ENCODE measurements at regions not wholly inside any gene's neighbourhood (a gene's known extent, or its start where the extent isn't known, plus 50 kb on each side); places are given as distances from the start of the nearest gene placed in this dataset.

DNA sequence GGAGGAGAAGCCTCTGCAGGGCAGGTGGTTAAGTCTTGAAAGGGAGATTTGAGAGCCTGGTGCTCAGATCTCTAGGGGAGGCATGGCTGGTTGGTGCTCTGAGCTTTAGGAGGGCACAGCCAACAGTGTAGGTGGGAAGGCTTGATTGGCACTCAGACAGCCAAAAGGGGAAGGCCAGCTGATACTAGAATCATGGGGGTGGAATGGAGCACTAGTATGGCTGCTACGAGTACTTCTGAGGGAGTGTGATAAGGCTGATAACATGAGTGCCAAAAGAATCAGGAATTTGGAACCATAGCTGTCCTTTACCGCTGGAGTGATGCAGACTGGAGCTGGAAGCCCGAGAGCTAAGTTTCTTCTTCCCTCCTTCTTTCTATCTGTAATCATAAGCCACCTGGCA, 184.6 kb upstream of the TBC1D5 start:
- intact Hi-C loops (cut with micrococcal nuclease), result no loop called here
- Mint-ChIP-seq H3K9me3 (peaks cover 5% of the 10 kb centered on the region), H3K27me3 (ENCODE audit: low read depth) (peaks cover 14% of the 10 kb centered on the region), H3K4me3 (ENCODE audit: low read depth) (no peak overlapping the region), H3K4me1 (ENCODE audit: low read depth) (no peaks in the 10 kb centered on the region), H3K27ac (no peak overlapping the region), H3K36me3 (ENCODE audit: low read depth) (no peaks in the 10 kb centered on the region)
- DNase-seq (ENCODE audit: low spot score), result no peak

DNA sequence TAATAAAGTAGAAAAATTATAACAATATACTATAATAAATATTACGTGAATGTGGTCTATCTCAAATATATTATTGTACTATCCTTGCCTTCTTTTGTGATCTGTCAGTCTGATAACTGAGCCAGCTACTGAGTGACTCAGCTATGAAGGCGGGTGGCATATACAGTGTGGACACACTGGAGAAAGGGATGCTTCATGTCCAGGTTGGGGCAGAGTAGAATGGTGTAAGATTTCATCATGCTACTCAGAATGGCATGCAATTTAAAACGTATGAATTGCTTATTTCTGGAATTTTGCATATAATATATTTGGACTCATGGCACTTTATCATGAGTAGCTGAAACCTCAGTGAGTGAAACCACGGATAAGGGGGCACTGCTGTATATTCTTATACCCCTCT, 172.9 kb upstream of the TBC1D5 start:
- Mint-ChIP-seq H3K27ac (no peak overlapping the region), H3K27me3 (ENCODE audit: low read depth) (peaks cover 30% of the 10 kb centered on the region), H3K36me3 (ENCODE audit: low read depth) (no peaks in the 10 kb centered on the region), H3K4me1 (ENCODE audit: low read depth) (no peaks in the 10 kb centered on the region), H3K9me3 (no peaks in the 10 kb centered on the region), H3K4me3 (ENCODE audit: low read depth) (no peak overlapping the region)
- intact Hi-C loops (cut with micrococcal nuclease), result no loop called here
- no peak for DNase-seq (ENCODE audit: low spot score)

DNA sequence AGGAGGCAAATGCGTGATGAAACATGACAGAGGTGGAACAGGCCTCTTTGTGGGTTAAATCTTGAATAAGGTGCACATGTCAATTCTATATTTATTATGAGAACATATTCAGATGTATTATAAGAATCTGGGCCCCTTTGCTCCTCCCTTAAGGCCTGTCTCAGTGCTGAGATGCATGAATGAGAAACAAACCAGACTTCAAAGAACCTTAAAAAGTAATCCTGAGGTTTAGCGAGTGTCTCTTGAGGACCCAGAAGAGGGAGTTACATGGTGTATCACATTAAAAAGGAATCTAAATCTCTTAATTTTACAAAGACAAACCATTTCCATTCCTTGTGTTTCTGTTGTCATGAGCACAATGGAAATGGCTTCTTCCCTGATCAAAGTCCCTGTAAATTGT, 170.9 kb upstream of the TBC1D5 start:
- Mint-ChIP-seq H3K36me3 (ENCODE audit: low read depth) (no peaks in the 10 kb centered on the region), H3K9me3 (no peaks in the 10 kb centered on the region), H3K4me3 (ENCODE audit: low read depth) (no peak overlapping the region), H3K27me3 (ENCODE audit: low read depth) (peaks cover 24% of the 10 kb centered on the region), H3K27ac (no peak overlapping the region), H3K4me1 (ENCODE audit: low read depth) (no peaks in the 10 kb centered on the region)
- DNase-seq (ENCODE audit: low spot score), result no peak
- intact Hi-C loops (cut with micrococcal nuclease), result no loop called here

DNA sequence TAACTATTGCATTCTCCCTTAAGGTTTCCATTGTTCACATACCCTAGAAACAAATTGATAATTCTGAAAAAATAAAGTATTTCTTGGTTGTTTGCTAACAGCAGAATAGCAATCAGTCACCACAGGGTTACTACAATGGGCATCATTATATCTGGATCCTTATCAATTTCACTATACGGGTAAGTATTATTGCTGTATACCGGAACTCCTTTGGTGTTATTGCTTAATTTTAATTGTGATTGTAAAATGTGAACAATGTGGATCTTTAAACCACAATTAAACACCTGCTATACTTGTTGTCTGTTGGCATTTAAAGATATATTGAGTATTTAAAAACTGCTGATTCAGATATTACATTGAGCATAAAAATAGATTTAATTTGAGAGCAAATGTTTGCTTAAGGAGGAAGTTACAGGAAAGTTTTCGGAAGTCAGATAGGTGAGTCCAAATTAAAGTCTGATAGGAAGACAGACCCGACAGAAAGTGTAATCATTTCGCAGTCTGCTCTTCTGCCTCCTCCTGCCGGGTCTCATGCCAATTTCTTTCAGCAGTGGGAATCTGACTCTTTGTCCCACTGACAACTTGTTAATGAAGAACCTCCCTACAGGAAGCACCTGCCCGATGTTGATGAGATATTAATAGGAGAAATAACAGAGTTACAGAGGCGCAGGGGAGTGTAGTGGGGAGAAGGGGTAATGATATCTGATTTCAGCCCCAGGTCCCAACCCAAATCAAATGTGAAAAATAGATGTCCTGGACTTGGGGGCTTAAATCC, 169.7 kb upstream of the TBC1D5 start:
- H3K4me3 Mint-ChIP-seq (ENCODE audit: low read depth), result no peak overlapping the region
- no peak for DNase-seq (ENCODE audit: low spot score)
- H3K9me3 Mint-ChIP-seq, result no peaks in the 10 kb centered on the region
- H3K27ac Mint-ChIP-seq, result no peak overlapping the region
- H3K4me1 Mint-ChIP-seq (ENCODE audit: low read depth), result no peaks in the 10 kb centered on the region
- H3K36me3 Mint-ChIP-seq (ENCODE audit: low read depth), result no peaks in the 10 kb centered on the region
- peaks cover 24% of the 10 kb centered on the region for H3K27me3 Mint-ChIP-seq (ENCODE audit: low read depth)
- intact Hi-C loops (cut with micrococcal nuclease), result no loop called here

DNA sequence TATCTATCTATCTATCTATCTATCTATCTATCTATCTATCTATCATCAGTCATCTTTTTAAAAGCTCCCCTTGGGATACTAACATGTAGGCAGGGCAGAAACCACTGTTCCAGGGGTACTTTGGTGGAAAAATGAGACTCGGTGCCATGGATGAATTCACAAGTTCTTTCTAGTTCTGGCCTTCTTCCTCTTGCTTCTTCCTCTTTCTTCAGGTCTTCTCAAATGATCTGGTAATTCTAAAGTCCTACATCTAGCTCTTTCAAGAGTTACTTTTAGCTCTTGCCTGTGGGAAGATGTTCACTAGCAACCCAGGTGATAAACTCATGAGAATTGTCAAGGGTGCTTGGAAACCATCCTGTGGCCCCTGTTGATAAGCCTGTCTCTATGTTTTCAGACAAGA, 168.5 kb upstream of the TBC1D5 start:
- Mint-ChIP-seq H3K4me3 (ENCODE audit: low read depth) (no peak overlapping the region), H3K27me3 (ENCODE audit: low read depth) (peaks cover 24% of the 10 kb centered on the region), H3K4me1 (ENCODE audit: low read depth) (no peaks in the 10 kb centered on the region), H3K36me3 (ENCODE audit: low read depth) (no peaks in the 10 kb centered on the region), H3K27ac (no peak overlapping the region), H3K9me3 (no peaks in the 10 kb centered on the region)
- intact Hi-C loops (cut with micrococcal nuclease), result no loop called here
- no peak for DNase-seq (ENCODE audit: low spot score)

DNA sequence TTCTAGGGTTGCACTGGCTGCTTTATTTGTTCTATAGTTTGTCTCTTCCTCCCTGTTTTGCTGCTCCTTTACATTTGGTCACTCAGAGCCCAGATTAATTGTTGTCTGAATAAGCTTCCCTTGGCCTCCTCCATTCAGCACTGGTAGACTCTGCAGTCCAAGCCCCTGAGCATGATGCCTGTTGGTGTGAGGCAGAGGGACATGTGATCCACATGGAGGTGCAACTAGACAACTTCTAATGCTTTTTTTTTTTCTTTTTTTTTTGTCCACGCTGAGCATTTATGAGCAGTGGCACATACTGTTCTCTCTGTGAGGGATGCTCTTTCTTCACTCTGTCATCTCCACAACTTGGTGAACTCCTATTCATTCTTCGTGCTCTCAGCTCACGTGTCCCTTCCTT, 167.3 kb upstream of the TBC1D5 start:
- peaks cover 25% of the 10 kb centered on the region for H3K27me3 Mint-ChIP-seq (ENCODE audit: low read depth)
- intact Hi-C loops (cut with micrococcal nuclease), result no loop called here
- no peak overlapping the region for H3K4me3 Mint-ChIP-seq (ENCODE audit: low read depth)
- H3K36me3 Mint-ChIP-seq (ENCODE audit: low read depth), result no peaks in the 10 kb centered on the region
- no peak overlapping the region for H3K27ac Mint-ChIP-seq
- no peaks in the 10 kb centered on the region for H3K9me3 Mint-ChIP-seq
- no peaks in the 10 kb centered on the region for H3K4me1 Mint-ChIP-seq (ENCODE audit: low read depth)
- no peak for DNase-seq (ENCODE audit: low spot score)

DNA sequence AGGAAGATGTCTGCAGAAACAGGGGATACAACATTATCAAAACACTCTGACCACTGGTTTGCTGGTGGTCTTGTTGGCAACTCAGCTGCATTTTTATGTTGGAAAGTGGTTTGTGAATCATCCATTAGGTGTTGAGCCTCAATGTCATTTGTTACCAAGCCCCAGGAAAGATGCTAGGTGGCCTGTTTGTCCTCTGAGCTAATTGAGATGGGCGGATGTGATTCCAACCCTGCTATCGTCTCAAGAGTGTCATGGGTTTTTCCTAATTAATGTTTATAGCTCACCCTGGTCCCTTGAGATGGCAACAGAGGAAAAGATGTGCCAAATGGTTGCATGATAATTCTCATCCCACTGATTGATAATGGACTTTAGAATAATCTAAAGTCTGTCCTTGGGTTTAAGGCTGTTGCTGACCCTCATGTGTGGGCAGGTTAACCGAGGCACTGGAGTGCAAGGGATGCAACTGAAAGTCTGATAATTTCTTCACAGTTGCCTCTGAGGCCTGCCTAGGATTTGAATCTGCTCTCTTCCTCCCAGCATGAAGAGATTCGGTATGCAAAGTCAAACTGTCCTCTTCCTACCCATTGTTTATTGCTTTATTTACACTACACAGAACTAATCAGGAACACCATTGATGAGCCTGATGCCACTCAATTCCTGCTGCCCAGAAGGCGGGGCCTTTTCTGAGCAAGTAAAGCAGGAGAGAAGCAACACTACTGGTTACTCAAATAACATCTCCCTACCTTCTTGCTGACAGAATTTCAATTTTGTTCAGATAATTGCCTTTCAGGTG, 166.2 kb upstream of the TBC1D5 start:
- Mint-ChIP-seq H3K36me3 (ENCODE audit: low read depth) (no peaks in the 10 kb centered on the region), H3K4me3 (ENCODE audit: low read depth) (no peak overlapping the region), H3K27me3 (ENCODE audit: low read depth) (peaks cover 22% of the 10 kb centered on the region), H3K27ac (no peak overlapping the region), H3K4me1 (ENCODE audit: low read depth) (no peaks in the 10 kb centered on the region), H3K9me3 (no peaks in the 10 kb centered on the region)
- no peak for DNase-seq (ENCODE audit: low spot score)
- intact Hi-C loops (cut with micrococcal nuclease), result no loop called here

DNA sequence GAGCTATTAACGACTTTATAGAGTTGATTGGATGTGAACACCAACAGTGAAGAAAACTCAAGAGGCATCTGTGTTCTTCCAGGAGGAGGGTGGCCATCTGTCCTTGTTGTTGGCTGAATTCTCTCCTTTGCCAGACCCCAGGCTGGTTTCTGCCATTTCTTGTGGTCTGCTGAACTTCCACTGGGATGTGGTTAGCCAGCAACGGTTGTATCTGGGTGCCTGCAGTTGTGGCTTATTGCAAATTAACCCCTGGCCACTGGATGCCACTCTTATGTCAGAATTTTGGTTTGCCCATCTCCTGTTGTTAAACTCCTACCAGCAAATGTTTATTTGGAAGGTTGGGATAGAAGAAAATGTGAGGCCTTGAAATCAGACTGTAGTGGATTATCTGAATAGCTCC, 163.6 kb upstream of the TBC1D5 start:
- peaks cover 3% of the 10 kb centered on the region for H3K9me3 Mint-ChIP-seq
- no peak overlapping the region for H3K4me3 Mint-ChIP-seq (ENCODE audit: low read depth)
- peaks cover 9% of the 10 kb centered on the region for H3K27me3 Mint-ChIP-seq (ENCODE audit: low read depth)
- intact Hi-C loops (cut with micrococcal nuclease), result no loop called here
- H3K36me3 Mint-ChIP-seq (ENCODE audit: low read depth), result no peaks in the 10 kb centered on the region
- no peaks in the 10 kb centered on the region for H3K4me1 Mint-ChIP-seq (ENCODE audit: low read depth)
- DNase-seq (ENCODE audit: low spot score), result no peak
- no peak overlapping the region for H3K27ac Mint-ChIP-seq

DNA sequence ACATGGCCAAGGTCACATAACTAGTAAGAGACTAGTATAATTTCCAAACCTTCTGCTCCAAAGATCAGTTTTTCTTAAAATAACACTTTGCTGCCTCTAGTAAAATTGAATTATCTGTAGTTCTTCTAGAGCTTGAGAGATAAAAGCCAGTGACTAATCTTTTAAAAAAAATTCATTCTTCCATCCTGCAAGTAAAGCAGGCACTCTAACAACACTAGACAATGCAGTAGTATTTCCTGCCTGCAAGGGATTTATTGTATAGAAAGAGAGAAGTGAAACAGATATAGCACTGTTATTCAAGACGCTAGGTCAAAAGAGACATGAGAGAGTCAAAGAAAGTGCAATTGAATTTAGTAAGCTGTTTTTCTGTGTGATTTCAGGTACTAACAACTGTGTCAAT, 159.5 kb upstream of the TBC1D5 start:
- Mint-ChIP-seq H3K36me3 (ENCODE audit: low read depth) (no peaks in the 10 kb centered on the region), H3K27me3 (ENCODE audit: low read depth) (peaks cover 8% of the 10 kb centered on the region), H3K27ac (no peak overlapping the region), H3K4me1 (ENCODE audit: low read depth) (no peaks in the 10 kb centered on the region), H3K9me3 (peaks cover 12% of the 10 kb centered on the region), H3K4me3 (ENCODE audit: low read depth) (no peak overlapping the region)
- intact Hi-C loops (cut with micrococcal nuclease), result no loop called here
- no peak for DNase-seq (ENCODE audit: low spot score)

DNA sequence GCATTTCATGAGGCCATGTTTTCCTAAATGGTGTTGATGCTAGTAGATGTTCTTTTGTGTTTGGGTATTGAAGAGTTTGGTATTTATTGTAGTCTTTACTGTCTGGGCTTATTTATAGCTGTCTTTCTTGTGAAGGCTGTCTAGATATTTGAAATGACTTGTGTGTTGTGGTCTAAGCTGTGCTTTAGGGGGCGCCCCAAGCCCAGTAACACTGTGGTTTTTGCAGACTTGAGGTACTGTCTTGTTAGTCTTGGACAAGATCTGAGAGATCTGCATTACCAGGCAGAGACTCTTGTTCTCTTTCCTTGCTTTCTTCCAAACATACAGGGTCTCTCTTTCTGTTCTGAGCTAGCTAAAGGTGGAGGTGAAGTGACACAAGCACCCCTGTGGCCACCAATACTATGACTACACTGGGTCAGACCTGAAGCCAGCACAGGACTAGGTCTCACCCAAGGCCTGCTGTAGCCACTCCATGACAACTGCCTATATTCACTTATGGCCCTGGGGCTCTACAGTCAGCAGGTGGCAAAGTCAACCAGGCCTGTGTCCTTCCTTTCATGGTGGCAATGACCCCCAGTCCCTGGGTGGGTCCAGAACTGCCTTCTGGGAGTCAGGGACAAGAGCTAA, 152.1 kb upstream of the TBC1D5 start:
- Mint-ChIP-seq H3K27ac (no peak overlapping the region), H3K36me3 (ENCODE audit: low read depth) (no peaks in the 10 kb centered on the region), H3K27me3 (ENCODE audit: low read depth) (peaks cover 15% of the 10 kb centered on the region), H3K9me3 (peaks cover 4% of the 10 kb centered on the region), H3K4me3 (ENCODE audit: low read depth) (no peak overlapping the region), H3K4me1 (ENCODE audit: low read depth) (peaks cover 2% of the 10 kb centered on the region)
- intact Hi-C loops (cut with micrococcal nuclease), result loop anchor here (5.0 kb wide), 2 partner anchors 403 to 443 kb away; no protein-coding TSS in a partner anchor
- peak; percentile 26 for DNase-seq (ENCODE audit: low spot score)

DNA sequence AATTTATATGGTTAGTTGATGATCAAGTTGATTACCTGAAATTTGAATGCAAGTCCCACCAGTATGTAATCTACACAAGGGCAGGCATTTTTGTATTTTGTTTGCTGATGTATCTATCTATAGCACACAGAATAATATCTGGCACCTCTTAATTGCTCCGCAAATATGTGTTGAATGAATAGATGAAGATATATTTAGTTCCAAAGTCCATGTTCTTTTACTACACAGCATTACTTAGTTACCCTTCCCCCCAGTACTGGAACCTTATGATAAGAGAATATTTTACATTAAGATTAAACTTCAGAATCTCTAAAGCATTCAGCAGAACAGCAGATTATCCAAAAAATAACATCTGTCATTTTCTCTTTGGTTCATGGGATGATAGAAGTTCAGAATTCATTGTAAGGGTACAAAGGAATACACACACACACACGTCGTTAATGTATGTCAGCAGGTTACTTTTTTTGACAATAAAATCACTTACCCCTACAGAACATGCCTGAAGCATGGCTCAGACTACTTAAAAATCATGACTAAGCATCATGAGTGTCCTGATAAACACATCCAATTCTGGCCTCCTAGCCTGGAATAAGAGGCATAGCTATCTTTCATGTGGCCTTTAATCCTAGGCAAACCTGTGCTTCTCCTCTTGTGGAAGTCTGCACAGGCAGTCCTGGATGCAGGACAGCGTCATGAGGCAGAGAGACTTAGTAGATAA, 148.9 kb upstream of the TBC1D5 start:
- H3K27me3 Mint-ChIP-seq (ENCODE audit: low read depth), result peaks cover 34% of the 10 kb centered on the region
- intact Hi-C loops (cut with micrococcal nuclease), result loop anchor here (5.0 kb wide), 2 partner anchors 406 to 446 kb away; no protein-coding TSS in a partner anchor
- no peaks in the 10 kb centered on the region for H3K36me3 Mint-ChIP-seq (ENCODE audit: low read depth)
- H3K27ac Mint-ChIP-seq, result no peak overlapping the region
- no peak for DNase-seq (ENCODE audit: low spot score)
- no peak overlapping the region for H3K4me3 Mint-ChIP-seq (ENCODE audit: low read depth)
- H3K4me1 Mint-ChIP-seq (ENCODE audit: low read depth), result peaks cover 2% of the 10 kb centered on the region
- no peaks in the 10 kb centered on the region for H3K9me3 Mint-ChIP-seq

DNA sequence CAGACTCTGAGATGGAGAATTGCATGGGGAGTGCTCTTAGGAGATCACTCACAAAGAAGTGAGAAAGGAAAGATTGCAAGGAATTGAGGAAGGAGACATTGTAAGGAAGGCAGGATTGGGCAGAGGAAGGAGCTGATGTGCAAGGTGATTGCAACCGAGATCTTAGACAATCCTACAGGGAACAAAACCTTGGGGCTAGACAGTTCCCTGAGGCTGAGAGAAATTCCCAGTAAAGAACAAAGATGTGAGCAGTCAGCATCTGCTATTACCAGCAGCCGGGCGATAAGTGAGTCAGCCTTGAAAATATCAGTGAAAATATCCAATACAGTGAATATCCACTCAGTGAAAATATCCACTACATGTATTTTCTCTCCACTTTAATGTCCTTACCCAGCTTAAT, 143.6 kb upstream of the TBC1D5 start:
- Mint-ChIP-seq H3K27ac (no peak overlapping the region), H3K4me3 (ENCODE audit: low read depth) (no peak overlapping the region), H3K27me3 (ENCODE audit: low read depth) (peaks cover 27% of the 10 kb centered on the region), H3K4me1 (ENCODE audit: low read depth) (no peaks in the 10 kb centered on the region), H3K36me3 (ENCODE audit: low read depth) (no peaks in the 10 kb centered on the region), H3K9me3 (no peaks in the 10 kb centered on the region)
- DNase-seq (ENCODE audit: low spot score), result no peak
- intact Hi-C loops (cut with micrococcal nuclease), result no loop called here
